ENCODE measurements at regions not wholly inside any gene's neighbourhood (a gene's known extent, or its start where the extent isn't known, plus 50 kb on each side); places are given as distances from the start of the nearest gene placed in this dataset.

DNA sequence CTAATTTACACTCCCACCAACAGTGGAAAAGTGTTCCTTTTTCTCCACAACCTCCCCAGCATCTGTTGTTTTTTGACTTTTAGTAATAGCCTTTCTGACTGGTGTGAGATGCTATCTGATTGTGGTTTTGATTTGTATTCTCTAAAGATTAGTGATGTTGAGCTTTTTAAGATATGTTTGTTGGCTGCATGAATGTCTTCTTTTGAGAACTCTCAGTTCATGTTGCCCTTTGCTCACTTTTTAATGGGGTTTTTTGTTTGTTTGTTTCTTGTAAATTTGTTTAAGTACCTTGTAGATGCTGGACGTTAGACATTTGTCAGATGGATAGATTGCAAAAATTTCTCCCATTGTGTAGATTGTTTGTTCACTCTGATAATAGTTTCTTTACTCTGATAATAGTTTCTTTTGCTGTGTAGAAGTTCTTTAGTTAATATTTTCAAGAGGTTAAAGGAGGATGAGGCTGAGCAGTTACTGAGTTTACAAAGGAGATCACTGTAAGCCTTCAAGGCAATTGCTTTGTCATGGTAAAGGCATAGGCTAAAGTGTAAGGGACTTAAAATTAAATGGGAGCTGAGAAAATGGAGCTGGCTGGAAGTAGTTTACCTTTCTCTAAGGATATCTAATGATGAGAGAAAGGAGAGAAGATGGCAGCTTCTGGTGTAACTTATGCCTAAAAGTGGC is 323.4 kb downstream of the PCDH7 start:
- Mint-ChIP-seq H3K36me3 (ENCODE audit: insufficient read depth) (no peaks in the 10 kb centered on the region), H3K4me3 (no peak overlapping the region), H3K27ac (ENCODE audit: low read depth) (no peak overlapping the region), H3K9me3 (peaks cover 29% of the 10 kb centered on the region), H3K27me3 (no peaks in the 10 kb centered on the region), H3K4me1 (no peaks in the 10 kb centered on the region)
- no peak for ATAC-seq (replicated peaks; ENCODE audit: extremely low read depth, poor library complexity, severe bottlenecking)
- DNase-seq (ENCODE audit: low spot score in 2 of 2), result no peak

GRCh38 chr4:31045151-31045550 is 325.0 kb downstream of the PCDH7 start:
- no peaks in the 10 kb centered on the region for H3K36me3 Mint-ChIP-seq (ENCODE audit: insufficient read depth)
- ATAC-seq (replicated peaks; ENCODE audit: extremely low read depth, poor library complexity, severe bottlenecking) (no peak), DNase-seq (ENCODE audit: low spot score in 2 of 2) (no peak)
- H3K4me1 Mint-ChIP-seq, result no peaks in the 10 kb centered on the region
- no peak overlapping the region for H3K4me3 Mint-ChIP-seq
- peaks cover 36% of the 10 kb centered on the region for H3K9me3 Mint-ChIP-seq
- no peak overlapping the region for H3K27ac Mint-ChIP-seq (ENCODE audit: low read depth)
- H3K27me3 Mint-ChIP-seq, result no peaks in the 10 kb centered on the region

GRCh38 chr4:31045724-31046318 is 325.7 kb downstream of the PCDH7 start:
- peaks cover 33% of the 10 kb centered on the region for H3K9me3 Mint-ChIP-seq
- ATAC-seq (replicated peaks; ENCODE audit: extremely low read depth, poor library complexity, severe bottlenecking), result no peak

DNA sequence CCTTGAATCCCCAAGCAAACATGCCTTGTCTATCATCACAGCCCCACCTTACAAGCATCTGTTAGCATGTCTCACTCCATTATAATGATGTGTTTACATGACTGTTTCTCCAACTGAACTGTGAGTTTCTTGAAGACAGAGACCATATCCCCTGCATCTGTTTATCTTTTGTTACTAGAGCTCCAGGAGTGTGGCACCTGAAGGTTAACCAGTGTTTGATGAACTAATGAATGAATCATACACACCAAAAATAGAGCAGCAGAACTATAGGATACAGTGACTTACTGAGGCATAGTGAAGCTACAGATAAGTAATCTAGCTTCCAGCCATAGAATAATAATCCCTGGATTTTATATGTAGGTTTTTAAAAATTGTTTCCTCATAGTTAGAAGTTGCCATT is 331.0 kb downstream of the PCDH7 start:
- DNase-seq (ENCODE audit: low spot score in 2 of 2) (no peak), ATAC-seq (replicated peaks; ENCODE audit: extremely low read depth, poor library complexity, severe bottlenecking) (no peak)
- no peaks in the 10 kb centered on the region for H3K27me3 Mint-ChIP-seq
- no peaks in the 10 kb centered on the region for H3K36me3 Mint-ChIP-seq (ENCODE audit: insufficient read depth)
- no peaks in the 10 kb centered on the region for H3K4me1 Mint-ChIP-seq
- H3K4me3 Mint-ChIP-seq, result no peak overlapping the region
- H3K27ac Mint-ChIP-seq (ENCODE audit: low read depth), result no peak overlapping the region
- H3K9me3 Mint-ChIP-seq, result peaks cover 21% of the 10 kb centered on the region

More at GRCh38 chr4:31045724-31046318, 325.7 kb downstream of the PCDH7 start:
- Mint-ChIP-seq H3K4me1 (no peaks in the 10 kb centered on the region), H3K36me3 (ENCODE audit: insufficient read depth) (no peaks in the 10 kb centered on the region), H3K27ac (ENCODE audit: low read depth) (no peak overlapping the region), H3K4me3 (no peak overlapping the region), H3K27me3 (no peaks in the 10 kb centered on the region)
- no peak for DNase-seq (ENCODE audit: low spot score in 2 of 2)

DNA sequence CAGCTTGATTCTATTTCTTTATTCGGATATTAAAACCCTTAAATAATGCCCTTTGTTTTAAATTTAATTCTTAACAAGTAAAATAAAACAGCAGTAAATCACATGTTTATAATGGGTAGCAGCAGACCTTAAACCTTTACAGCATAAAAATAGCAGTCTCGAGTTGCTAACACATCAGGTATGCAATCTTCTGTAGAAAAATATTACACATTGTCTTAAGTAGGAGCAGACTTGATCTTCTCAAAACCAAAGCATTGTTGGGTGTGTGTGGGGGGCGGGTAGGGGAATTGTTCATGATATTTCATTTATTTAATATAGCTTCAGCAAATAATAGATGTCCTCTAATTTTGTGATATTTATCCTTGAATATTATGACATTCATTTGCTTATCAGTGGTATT is 331.4 kb downstream of the PCDH7 start:
- no peaks in the 10 kb centered on the region for H3K4me1 Mint-ChIP-seq
- H3K4me3 Mint-ChIP-seq, result no peak overlapping the region
- H3K27ac Mint-ChIP-seq (ENCODE audit: low read depth), result no peak overlapping the region
- ATAC-seq (replicated peaks; ENCODE audit: extremely low read depth, poor library complexity, severe bottlenecking) (no peak), DNase-seq (ENCODE audit: low spot score in 2 of 2) (no peak)
- H3K36me3 Mint-ChIP-seq (ENCODE audit: insufficient read depth), result no peaks in the 10 kb centered on the region
- H3K9me3 Mint-ChIP-seq, result peaks cover 21% of the 10 kb centered on the region
- no peaks in the 10 kb centered on the region for H3K27me3 Mint-ChIP-seq

- no peak for DNase-seq (ENCODE audit: low spot score in 2 of 2)
- Mint-ChIP-seq H3K9me3 (peaks cover 17% of the 10 kb centered on the region), H3K27me3 (no peaks in the 10 kb centered on the region), H3K4me3 (no peak overlapping the region), H3K4me1 (no peaks in the 10 kb centered on the region), H3K27ac (ENCODE audit: low read depth) (no peak overlapping the region), H3K36me3 (ENCODE audit: insufficient read depth) (no peaks in the 10 kb centered on the region)
- ATAC-seq (replicated peaks; ENCODE audit: extremely low read depth, poor library complexity, severe bottlenecking), result no peak
These were observed 332.4 kb downstream of the PCDH7 start for GRCh38 chr4:31052519-31052918.

DNA sequence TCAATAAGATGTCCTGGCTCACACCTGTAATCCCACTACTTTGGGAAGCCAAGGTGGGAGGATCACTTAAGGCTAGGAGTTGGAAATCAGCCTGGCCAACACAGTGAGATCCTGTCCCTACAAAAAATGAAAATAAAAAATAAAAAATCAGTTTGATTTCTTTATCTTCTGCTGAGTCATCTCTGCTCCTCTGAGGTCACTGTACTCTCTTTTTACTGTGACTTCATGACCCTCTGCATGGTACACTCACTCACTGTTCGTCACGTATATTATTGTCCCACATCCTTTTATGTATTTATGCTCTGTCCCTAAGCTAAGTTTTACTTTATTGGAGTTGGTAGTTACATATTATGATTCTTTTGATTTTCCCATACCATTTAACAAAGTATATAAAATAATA is 333.3 kb downstream of the PCDH7 start:
- ATAC-seq (replicated peaks; ENCODE audit: extremely low read depth, poor library complexity, severe bottlenecking) (no peak), DNase-seq (ENCODE audit: low spot score in 2 of 2) (no peak)
- no peaks in the 10 kb centered on the region for H3K4me1 Mint-ChIP-seq
- no peak overlapping the region for H3K27ac Mint-ChIP-seq (ENCODE audit: low read depth)
- no peaks in the 10 kb centered on the region for H3K27me3 Mint-ChIP-seq
- H3K4me3 Mint-ChIP-seq, result no peak overlapping the region
- no peaks in the 10 kb centered on the region for H3K36me3 Mint-ChIP-seq (ENCODE audit: insufficient read depth)
- peaks cover 15% of the 10 kb centered on the region for H3K9me3 Mint-ChIP-seq

GRCh38 chr4:31054295-31054694 is 334.1 kb downstream of the PCDH7 start:
- Mint-ChIP-seq H3K27me3 (no peaks in the 10 kb centered on the region), H3K36me3 (ENCODE audit: insufficient read depth) (no peaks in the 10 kb centered on the region), H3K9me3 (peaks cover 11% of the 10 kb centered on the region), H3K4me3 (no peak overlapping the region), H3K4me1 (no peaks in the 10 kb centered on the region), H3K27ac (ENCODE audit: low read depth) (no peak overlapping the region)
- ATAC-seq (replicated peaks; ENCODE audit: extremely low read depth, poor library complexity, severe bottlenecking) (no peak), DNase-seq (ENCODE audit: low spot score in 2 of 2) (no peak)

DNA sequence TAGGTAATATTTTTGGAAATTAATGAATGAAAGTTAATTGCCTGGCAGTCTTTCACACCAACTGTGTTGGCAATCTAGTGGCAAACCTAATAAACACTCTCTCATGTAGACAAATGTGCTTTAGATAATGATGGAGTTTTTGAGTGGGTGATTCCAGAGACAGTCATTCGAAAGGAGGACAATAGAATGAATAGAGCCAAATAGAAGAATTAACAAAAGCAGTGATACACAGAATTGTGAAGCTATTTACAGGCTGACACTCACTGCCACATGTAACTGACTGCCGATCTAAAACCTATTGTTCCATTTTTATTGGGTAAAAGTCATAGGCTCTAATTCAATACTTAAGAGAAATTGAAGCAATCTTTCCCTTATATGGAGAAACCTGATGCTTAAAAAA is 338.5 kb downstream of the PCDH7 start:
- Mint-ChIP-seq H3K9me3 (no peaks in the 10 kb centered on the region), H3K36me3 (ENCODE audit: insufficient read depth) (no peaks in the 10 kb centered on the region), H3K4me1 (no peaks in the 10 kb centered on the region), H3K27ac (ENCODE audit: low read depth) (no peak overlapping the region), H3K4me3 (no peak overlapping the region), H3K27me3 (no peaks in the 10 kb centered on the region)
- DNase-seq (ENCODE audit: low spot score in 2 of 2), result no peak
- no peak for ATAC-seq (replicated peaks; ENCODE audit: extremely low read depth, poor library complexity, severe bottlenecking)

GRCh38 chr4:31059753-31060522 is 339.8 kb downstream of the PCDH7 start:
- H3K27me3 Mint-ChIP-seq, result no peaks in the 10 kb centered on the region
- H3K4me1 Mint-ChIP-seq, result no peaks in the 10 kb centered on the region
- H3K27ac Mint-ChIP-seq (ENCODE audit: low read depth), result no peak overlapping the region
- ATAC-seq (replicated peaks; ENCODE audit: extremely low read depth, poor library complexity, severe bottlenecking), result no peak
- no peak for DNase-seq (ENCODE audit: low spot score in 2 of 2)
- no peaks in the 10 kb centered on the region for H3K36me3 Mint-ChIP-seq (ENCODE audit: insufficient read depth)
- H3K4me3 Mint-ChIP-seq, result no peak overlapping the region
- no peaks in the 10 kb centered on the region for H3K9me3 Mint-ChIP-seq

DNA sequence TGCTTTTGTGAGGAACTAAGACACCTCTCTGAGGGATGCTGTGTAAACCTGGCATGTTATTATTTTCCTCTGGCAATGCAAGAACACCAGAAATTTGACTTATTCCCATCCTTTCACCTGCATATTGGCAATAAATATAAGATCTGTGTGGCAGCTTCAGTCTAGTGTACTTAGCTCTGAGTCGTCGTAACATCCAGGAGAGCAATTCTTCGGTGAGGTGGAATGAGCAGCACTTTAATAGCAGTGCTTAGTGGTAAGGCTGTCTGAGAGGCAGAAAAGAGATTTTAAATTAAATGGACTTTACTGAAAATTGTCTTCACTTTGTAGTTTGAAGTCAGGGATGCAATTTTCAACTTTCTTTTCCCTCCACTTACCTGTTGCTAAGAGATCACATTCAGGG is 344.9 kb downstream of the PCDH7 start:
- H3K36me3 Mint-ChIP-seq (ENCODE audit: insufficient read depth), result no peaks in the 10 kb centered on the region
- H3K27me3 Mint-ChIP-seq, result no peaks in the 10 kb centered on the region
- H3K4me3 Mint-ChIP-seq, result no peak overlapping the region
- DNase-seq (ENCODE audit: low spot score in 2 of 2) (no peak), ATAC-seq (replicated peaks; ENCODE audit: extremely low read depth, poor library complexity, severe bottlenecking) (no peak)
- H3K4me1 Mint-ChIP-seq, result no peaks in the 10 kb centered on the region
- no peak overlapping the region for H3K27ac Mint-ChIP-seq (ENCODE audit: low read depth)
- H3K9me3 Mint-ChIP-seq, result peaks cover 6% of the 10 kb centered on the region

- no peak for DNase-seq (ENCODE audit: low spot score in 2 of 2)
- Mint-ChIP-seq H3K27me3 (no peaks in the 10 kb centered on the region), H3K4me3 (no peak overlapping the region), H3K9me3 (peaks cover 14% of the 10 kb centered on the region), H3K27ac (ENCODE audit: low read depth) (no peak overlapping the region), H3K36me3 (ENCODE audit: insufficient read depth) (no peaks in the 10 kb centered on the region), H3K4me1 (no peaks in the 10 kb centered on the region)
- no peak for ATAC-seq (replicated peaks; ENCODE audit: extremely low read depth, poor library complexity, severe bottlenecking)
These were observed 348.3 kb downstream of the PCDH7 start for GRCh38 chr4:31068257-31069075.
